NCI-H1092 treated with DMSO at 0.1 percent for 48 hours (cell line): ENCODE measurements at regions not wholly inside any gene's neighbourhood (a gene's known extent, or its start where the extent isn't known, plus 50 kb on each side); places are given as distances from the start of the nearest gene placed in this dataset.
"Not testable (repeated sequence)": the region's sequence is repeated elsewhere in the genome, so short reads cannot be mapped to it uniquely, and the experiment has no call there.

Experiments
- DNase-seq: peaks from one replicate; lab custom pipeline; 2025; lab: John Stamatoyannopoulos, UW

- DNase-seq = no peak
Measured at GRCh38 chr6:140669321-140669720, 1294.9 kb upstream of the CITED2 start.

GRCh38 chr6:140663772-140664171, 1289.3 kb upstream of the CITED2 start:
- DNase-seq = no peak

- DNase-seq = no peak
Measured at GRCh38 chr6:140663094-140663493, 1288.6 kb upstream of the CITED2 start.

- no peak for DNase-seq
Measured at GRCh38 chr6:140661691-140662090, 1287.2 kb upstream of the CITED2 start.

GRCh38 chr6:140660295-140660694, 1285.8 kb upstream of the CITED2 start:
- no peak for DNase-seq

GRCh38 chr6:140653972-140654371, 1279.5 kb upstream of the CITED2 start:
- DNase-seq = no peak

GRCh38 chr6:140653506-140653905, 1279.1 kb upstream of the CITED2 start:
- DNase-seq = no peak

GRCh38 chr6:140649502-140649901, 1275.1 kb upstream of the CITED2 start:
- not testable (repeated sequence) for DNase-seq

GRCh38 chr6:140647322-140647721, 1272.9 kb upstream of the CITED2 start:
- not testable (repeated sequence) for DNase-seq

GRCh38 chr6:140644017-140644416, 1269.6 kb upstream of the CITED2 start:
- DNase-seq = no peak

GRCh38 chr6:140641412-140641811, 1267.0 kb upstream of the CITED2 start:
- no peak for DNase-seq

GRCh38 chr6:140636908-140637402, 1262.5 kb upstream of the CITED2 start:
- peak; percentile 15 for DNase-seq

- peak; percentile 16 for DNase-seq
Measured at GRCh38 chr6:140636271-140636907, 1261.9 kb upstream of the CITED2 start.

GRCh38 chr6:140627002-140627401, 1252.6 kb upstream of the CITED2 start:
- DNase-seq = no peak

GRCh38 chr6:140623498-140623897, 1249.0 kb upstream of the CITED2 start:
- no peak for DNase-seq

- no peak for DNase-seq
Measured at GRCh38 chr6:140620496-140620895, 1246.0 kb upstream of the CITED2 start.

GRCh38 chr6:140609956-140610355, 1235.5 kb upstream of the CITED2 start:
- DNase-seq = no peak

- DNase-seq = no peak
Measured at GRCh38 chr6:140609321-140609720, 1234.9 kb upstream of the CITED2 start.

GRCh38 chr6:140604786-140605185, 1230.3 kb upstream of the CITED2 start:
- no peak for DNase-seq

- DNase-seq = no peak
Measured at GRCh38 chr6:140602431-140603248, 1228.2 kb upstream of the CITED2 start.

GRCh38 chr6:140601021-140601808, 1226.8 kb upstream of the CITED2 start:
- DNase-seq = no peak

GRCh38 chr6:140599916-140600315, 1225.5 kb upstream of the CITED2 start:
- no peak for DNase-seq

GRCh38 chr6:140597181-140597580, 1222.7 kb upstream of the CITED2 start:
- no peak for DNase-seq
